ENCODE measurements at regions not wholly inside any gene's neighbourhood (a gene's known extent, or its start where the extent isn't known, plus 50 kb on each side); places are given as distances from the start of the nearest gene placed in this dataset.

DNA sequence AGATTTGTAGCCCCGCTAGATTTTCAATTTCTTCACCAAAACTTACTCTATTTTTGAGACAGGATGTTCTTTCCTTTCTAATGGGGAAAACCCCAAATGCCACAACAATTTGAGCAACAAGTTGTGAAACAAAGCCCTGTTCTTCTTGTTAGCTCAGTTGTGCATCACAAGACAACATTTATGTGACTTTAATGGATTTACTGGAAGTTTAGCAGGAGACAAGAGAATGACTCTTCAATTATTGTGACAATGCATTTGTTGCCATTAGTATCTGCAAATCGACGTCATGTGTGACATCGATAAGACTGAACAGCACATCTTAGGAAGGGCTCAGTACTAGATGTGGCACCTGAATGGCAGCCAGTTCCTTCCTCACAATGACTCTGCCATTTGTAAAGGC, 1028.9 kb upstream of the TMEM132C start:
- H3K27me3 Mint-ChIP-seq (ENCODE audit: low read depth): no peaks in the 10 kb centered on the region
- Histone ChIP-seq H3K18ac (ENCODE audit: insufficient read length, low read depth, low read length) (no peak overlapping the region), H3K23me2 (ENCODE audit: insufficient read length, low read depth, low read length, poor library complexity, severe bottlenecking) (no peaks in the 10 kb centered on the region), H3K9ac (ENCODE audit: extremely low read depth, insufficient read length, low read length) (no peak overlapping the region), H3K27me3 (ENCODE audit: insufficient read depth, low read length) (0 out of 2 replicates have a peak, but pooled peaks cover 2% of the 10 kb centered on the region), H2BK15ac (ENCODE audit: low read depth, low read length) (no peak overlapping the region), H2BK12ac (ENCODE audit: insufficient read length, low read depth, low read length) (no peak overlapping the region), H4K5ac (ENCODE audit: insufficient read length, low read depth, low read length) (no peak overlapping the region), H2AFZ (ENCODE audit: low read length) (no peak overlapping the region), H4K20me1 (ENCODE audit: control insufficient read depth, insufficient read depth, insufficient read length) (no peaks in the 10 kb centered on the region), H3K27ac (ENCODE audit: insufficient read length, low read depth, low read length) (no peak overlapping the region), H3K79me1 (ENCODE audit: insufficient read depth, low read depth, low read length, poor library complexity, severe bottlenecking) (no peaks in the 10 kb centered on the region), H4K8ac (replicated peaks; ENCODE audit: insufficient read length, low read depth, low read length) (no peak overlapping the region), H3T11ph (ENCODE audit: low read length) (no peak overlapping the region), H3K4me1 (ENCODE audit: insufficient read depth, low read length) (peaks cover 7% of the 10 kb centered on the region; the same call in 1 of the 2 replicates), H3K4me2 (ENCODE audit: insufficient read depth, insufficient read length, low read length) (no peak overlapping the region), H3K9me3 (ENCODE audit: control insufficient read depth, low read depth, low read length) (no peaks in the 10 kb centered on the region), H2BK20ac (ENCODE audit: low read depth, low read length, poor library complexity, severe bottlenecking) (no peak overlapping the region), H2BK120ac (ENCODE audit: low read depth, low read length, poor library complexity, severe bottlenecking) (no peak overlapping the region), H3K23ac (ENCODE audit: insufficient read length, low read depth, low read length) (no peak overlapping the region), H3K14ac (ENCODE audit: insufficient read depth, low read length) (no peak overlapping the region), H3K4ac (ENCODE audit: low read depth, low read length) (no peak overlapping the region), H2AK5ac (ENCODE audit: insufficient read length, low read length) (no peak overlapping the region), H3K56ac (ENCODE audit: insufficient read length, low read depth, low read length) (no peak overlapping the region), H4K91ac (ENCODE audit: insufficient read length, low read depth, low read length) (no peak overlapping the region), H3K79me2 (ENCODE audit: insufficient read depth, low read length) (no peaks in the 10 kb centered on the region), H2BK5ac (ENCODE audit: insufficient read length, low read length) (no peak overlapping the region)
- TF ChIP-seq, protein P1, sequence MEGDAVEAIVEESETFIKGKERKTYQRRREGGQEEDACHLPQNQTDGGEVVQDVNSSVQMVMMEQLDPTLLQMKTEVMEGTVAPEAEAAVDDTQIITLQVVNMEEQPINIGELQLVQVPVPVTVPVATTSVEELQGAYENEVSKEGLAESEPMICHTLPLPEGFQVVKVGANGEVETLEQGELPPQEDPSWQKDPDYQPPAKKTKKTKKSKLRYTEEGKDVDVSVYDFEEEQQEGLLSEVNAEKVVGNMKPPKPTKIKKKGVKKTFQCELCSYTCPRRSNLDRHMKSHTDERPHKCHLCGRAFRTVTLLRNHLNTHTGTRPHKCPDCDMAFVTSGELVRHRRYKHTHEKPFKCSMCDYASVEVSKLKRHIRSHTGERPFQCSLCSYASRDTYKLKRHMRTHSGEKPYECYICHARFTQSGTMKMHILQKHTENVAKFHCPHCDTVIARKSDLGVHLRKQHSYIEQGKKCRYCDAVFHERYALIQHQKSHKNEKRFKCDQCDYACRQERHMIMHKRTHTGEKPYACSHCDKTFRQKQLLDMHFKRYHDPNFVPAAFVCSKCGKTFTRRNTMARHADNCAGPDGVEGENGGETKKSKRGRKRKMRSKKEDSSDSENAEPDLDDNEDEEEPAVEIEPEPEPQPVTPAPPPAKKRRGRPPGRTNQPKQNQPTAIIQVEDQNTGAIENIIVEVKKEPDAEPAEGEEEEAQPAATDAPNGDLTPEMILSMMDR (conservative IDR thresholded peaks at IDR 0.05): no peak
- H3K9me3 Mint-ChIP-seq: peaks cover 0 to under 1% of the 10 kb centered on the region in 2 experiments; a peak in 2 of 5 replicates
- H3K27ac Mint-ChIP-seq: no peak overlapping the region
- WGBS (ENCODE audit: extremely low coverage, insufficient read length, low lambda C conversion rate): no CpG with 5 or more reads among the region's 4 CpGs
- no peak for DNase-seq
- H3K36me3 Mint-ChIP-seq (ENCODE audit: insufficient read depth in 1 of 3, low read depth in 3 of 3): no peaks in the 10 kb centered on the region
- peaks cover 6 to 9% of the 10 kb centered on the region in 2 experiments for H3K4me1 Mint-ChIP-seq
- no peak overlapping the region for H3K4me3 Mint-ChIP-seq

All from H9 (cell line).